ENCODE measurements at regions not wholly inside any gene's neighbourhood (a gene's known extent, or its start where the extent isn't known, plus 50 kb on each side); places are given as distances from the start of the nearest gene placed in this dataset.

GRCh38 chr16:59975953-59976352 is 1241.8 kb upstream of the GOT2 start:
- Histone ChIP-seq H3K4me1 (ENCODE audit: control insufficient read depth in 1 of 2, insufficient read depth in 2 of 2, low read depth in 1 of 2, low read length in 1 of 2) (no peaks in the 10 kb centered on the region), H3K36me3 (replicated peaks in 1 of 2; ENCODE audit: control insufficient read depth in 1 of 2, insufficient read depth in 2 of 2, low read length in 1 of 2) (no peaks in the 10 kb centered on the region), H3K27me3 (ENCODE audit: insufficient read depth) (no peaks in the 10 kb centered on the region), H3K4me3 (ENCODE audit: low read depth in 2 of 2, low read length in 1 of 2) (no peak overlapping the region), H3K27ac (ENCODE audit: low read depth in 2 of 2, low read length in 1 of 2) (no peak overlapping the region), H3K4me2 (no peak overlapping the region), H3K9me2 (no peaks in the 10 kb centered on the region), H3K9ac (no peak overlapping the region), H2AFZ (ENCODE audit: low read depth) (no peak overlapping the region), H3K9me3 (no peaks in the 10 kb centered on the region), H3K79me2 (ENCODE audit: insufficient read depth) (no peaks in the 10 kb centered on the region), H4K20me1 (ENCODE audit: insufficient read depth) (no peaks in the 10 kb centered on the region), H3F3A (replicated peaks; ENCODE audit: insufficient read depth) (no peaks in the 10 kb centered on the region)
- no peak for DNase-seq
- CTCF ChIA-PET = no interaction called here
- TF ChIP-seq MXI1 (IDR thresholded peaks at IDR 0.05; ENCODE audit: low read depth, low read length) (no peak), RFX5 (IDR thresholded peaks at IDR 0.05; ENCODE audit: low read length) (no peak), RXRA (IDR thresholded peaks at IDR 0.05; ENCODE audit: borderline replicate concordance, low read depth) (no peak), IRF3 (IDR thresholded peaks at IDR 0.05; ENCODE audit: low read depth, low read length) (no peak), RAD21 (IDR thresholded peaks at IDR 0.05; ENCODE audit: low read length) (no peak), SIN3A (IDR thresholded peaks at IDR 0.05; ENCODE audit: borderline replicate concordance, low read depth, low read length) (no peak), MEF2A (IDR thresholded peaks at IDR 0.05; ENCODE audit: borderline replicate concordance, low read depth) (no peak), CTCF (IDR thresholded peaks at IDR 0.05) (no peak), NRF1 (IDR thresholded peaks at IDR 0.05; ENCODE audit: low read depth, low read length) (no peak), GATA2 (CRISPR knock-in tag; IDR thresholded peaks at IDR 0.05) (no peak), GABPA (IDR thresholded peaks at IDR 0.05; ENCODE audit: low read depth) (no peak), TCF12 (IDR thresholded peaks at IDR 0.05) (no peak), SMC3 (IDR thresholded peaks at IDR 0.05; ENCODE audit: low read depth, low read length) (no peak), ELF1 (IDR thresholded peaks at IDR 0.05) (no peak)
- 4% methylated on average over 3 of the region's 3 CpGs for WGBS (ENCODE audit: low lambda C conversion rate)
- POLR2A ChIA-PET = no interaction called here

GRCh38 chr16:59973966-59974365 is 1239.8 kb upstream of the GOT2 start:
- Histone ChIP-seq H3K9me2 (no peaks in the 10 kb centered on the region), H3K9ac (no peak overlapping the region), H3K4me2 (no peak overlapping the region), H3K4me1 (ENCODE audit: control insufficient read depth in 1 of 2, insufficient read depth in 2 of 2, low read depth in 1 of 2, low read length in 1 of 2) (no peaks in the 10 kb centered on the region), H3K4me3 (ENCODE audit: low read depth in 2 of 2, low read length in 1 of 2) (no peak overlapping the region), H3K27ac (ENCODE audit: low read depth in 2 of 2, low read length in 1 of 2) (no peak overlapping the region), H2AFZ (ENCODE audit: low read depth) (no peak overlapping the region), H3K79me2 (ENCODE audit: insufficient read depth) (no peaks in the 10 kb centered on the region), H3K36me3 (replicated peaks in 1 of 2; ENCODE audit: control insufficient read depth in 1 of 2, insufficient read depth in 2 of 2, low read length in 1 of 2) (no peaks in the 10 kb centered on the region), H3K27me3 (ENCODE audit: insufficient read depth) (no peaks in the 10 kb centered on the region), H3F3A (replicated peaks; ENCODE audit: insufficient read depth) (no peaks in the 10 kb centered on the region), H4K20me1 (ENCODE audit: insufficient read depth) (no peaks in the 10 kb centered on the region), H3K9me3 (no peaks in the 10 kb centered on the region; the same call in 1 of the 2 replicates)
- POLR2A ChIA-PET = no interaction called here
- DNase-seq = no peak
- WGBS (ENCODE audit: low lambda C conversion rate) = 47% methylated on average over 3 of the region's 3 CpGs
- CTCF ChIA-PET = no interaction called here
- no peak for TF ChIP-seq REST (IDR thresholded peaks at IDR 0.05; ENCODE audit: low read depth, low read length)
- no peak for TF ChIP-seq FOSL2 (IDR thresholded peaks at IDR 0.05; ENCODE audit: borderline replicate concordance, low read depth)
- TF ChIP-seq TCF12 (IDR thresholded peaks at IDR 0.05) = no peak
- TF ChIP-seq GATA2 (CRISPR knock-in tag; IDR thresholded peaks at IDR 0.05) = no peak
- no peak for TF ChIP-seq IRF3 (IDR thresholded peaks at IDR 0.05; ENCODE audit: low read depth, low read length)
- no peak for TF ChIP-seq CTCF (IDR thresholded peaks at IDR 0.05)
- no peak for TF ChIP-seq FOXJ3 (CRISPR knock-in tag; IDR thresholded peaks at IDR 0.05)
- no peak for TF ChIP-seq TAF1 (IDR thresholded peaks at IDR 0.05; ENCODE audit: borderline replicate concordance, low read depth, low read length)

Data from SK-N-SH (cell line).